GM21367 (cell line): ENCODE measurements at regions not wholly inside any gene's neighbourhood (a gene's known extent, or its start where the extent isn't known, plus 50 kb on each side); places are given as distances from the start of the nearest gene placed in this dataset.

Source experiments
- ATAC-seq: cut with Tn5 transposase; IDR thresholded peaks from one replicate; pipeline ENCODE4 v1.9.1; 2021; ENCODE audit not compliant: unreplicated experiment

- ATAC-seq, result no peak
Measured at GRCh38 chr12:131606218-131606901, 104.5 kb upstream of the SFSWAP start.

- peak; percentile 78 for ATAC-seq
Measured at GRCh38 chr12:131607658-131608447, 103.0 kb upstream of the SFSWAP start.

- ATAC-seq, result peak; percentile 34
Measured at GRCh38 chr12:131608740-131609690, 101.9 kb upstream of the SFSWAP start.

- no peak for ATAC-seq
Measured at GRCh38 chr12:131609762-131610161, 101.1 kb upstream of the SFSWAP start.

- no peak for ATAC-seq
Measured at GRCh38 chr12:131610181-131610580, 100.7 kb upstream of the SFSWAP start.

GRCh38 chr12:131610891-131611290 lies 100.0 kb upstream of the SFSWAP start:
- no peak for ATAC-seq

GRCh38 chr12:131611416-131612091 lies 99.3 kb upstream of the SFSWAP start:
- no peak for ATAC-seq

DNA sequence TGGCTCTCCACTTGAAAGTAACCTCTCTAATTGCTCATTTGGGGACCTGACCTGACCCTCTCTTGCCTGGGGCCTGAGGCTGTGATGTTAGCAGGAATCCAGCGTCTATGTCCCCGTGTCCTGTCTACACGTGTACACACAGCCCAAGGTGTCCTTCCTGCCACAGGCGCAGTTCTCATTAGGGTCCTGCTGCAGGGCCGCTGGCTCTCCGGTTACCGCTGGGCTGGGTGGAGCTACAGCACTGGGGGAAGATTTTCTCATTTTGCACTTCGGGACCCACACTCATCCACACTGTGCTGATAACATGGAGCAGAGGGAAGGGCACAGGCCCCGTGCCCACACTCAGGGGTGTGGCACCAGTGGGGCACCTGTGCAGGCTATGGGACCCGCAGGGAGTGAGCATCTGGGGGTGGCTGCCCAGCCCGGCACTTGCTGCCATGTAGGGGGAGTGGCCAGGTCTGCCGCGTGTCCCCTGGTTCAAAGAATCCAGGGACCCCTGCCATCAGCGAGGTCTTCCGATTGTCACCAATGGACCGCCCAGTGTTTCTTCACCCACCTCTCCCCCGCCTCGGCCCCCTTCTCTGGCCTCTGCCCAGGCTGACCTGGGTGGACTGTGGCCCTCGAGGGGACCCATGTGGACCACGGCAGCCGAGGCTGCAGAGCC lies 98.7 kb upstream of the SFSWAP start:
- ATAC-seq, result no peak

- ATAC-seq, result no peak
Measured at GRCh38 chr12:131613186-131613585, 97.7 kb upstream of the SFSWAP start.

DNA sequence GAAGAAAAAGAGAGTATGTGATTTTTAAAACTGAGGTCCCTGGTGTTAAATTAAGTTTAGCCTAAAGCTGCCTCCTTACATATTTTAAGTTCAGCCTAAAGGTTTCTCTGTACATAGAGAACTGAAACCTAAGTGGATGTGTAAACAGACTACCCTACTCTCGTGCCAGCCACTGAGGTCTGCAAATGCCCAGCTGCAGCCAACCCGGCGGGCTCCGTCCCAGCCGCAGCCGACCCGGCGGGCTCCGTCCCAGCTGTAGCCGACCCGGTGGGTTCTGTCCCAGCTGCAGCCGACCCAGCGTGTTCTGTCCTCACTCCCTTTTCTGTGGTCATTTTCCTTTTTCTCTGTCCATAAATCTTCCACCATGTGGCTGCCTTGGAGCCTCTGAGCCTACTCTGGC lies 97.2 kb upstream of the SFSWAP start:
- no peak for ATAC-seq

GRCh38 chr12:131615326-131616042 lies 95.4 kb upstream of the SFSWAP start:
- ATAC-seq, result no peak

- ATAC-seq, result no peak
Measured at GRCh38 chr12:131616043-131616700, 94.7 kb upstream of the SFSWAP start.

DNA sequence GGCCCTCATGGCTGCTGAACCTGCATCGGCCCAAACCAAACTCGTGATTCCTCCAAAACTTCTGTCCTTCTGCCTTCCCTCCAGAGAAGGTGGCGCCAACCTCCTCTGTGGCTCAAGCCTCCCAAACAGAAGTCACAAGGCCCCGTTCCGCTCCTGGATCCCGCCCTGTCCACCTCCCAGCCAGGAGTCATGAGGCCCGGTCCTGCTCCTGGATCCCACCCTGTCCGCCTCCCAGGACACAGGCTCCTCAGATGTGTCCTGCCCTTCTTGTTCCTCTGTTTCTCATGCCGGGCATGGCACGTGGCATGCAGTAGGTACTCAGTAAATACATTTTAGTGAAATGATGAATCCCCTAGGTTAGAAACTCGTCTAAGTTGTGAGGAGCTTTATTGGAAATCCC lies 94.2 kb upstream of the SFSWAP start:
- ATAC-seq, result no peak

- ATAC-seq, result no peak
Measured at GRCh38 chr12:131617179-131617578, 93.7 kb upstream of the SFSWAP start.

DNA sequence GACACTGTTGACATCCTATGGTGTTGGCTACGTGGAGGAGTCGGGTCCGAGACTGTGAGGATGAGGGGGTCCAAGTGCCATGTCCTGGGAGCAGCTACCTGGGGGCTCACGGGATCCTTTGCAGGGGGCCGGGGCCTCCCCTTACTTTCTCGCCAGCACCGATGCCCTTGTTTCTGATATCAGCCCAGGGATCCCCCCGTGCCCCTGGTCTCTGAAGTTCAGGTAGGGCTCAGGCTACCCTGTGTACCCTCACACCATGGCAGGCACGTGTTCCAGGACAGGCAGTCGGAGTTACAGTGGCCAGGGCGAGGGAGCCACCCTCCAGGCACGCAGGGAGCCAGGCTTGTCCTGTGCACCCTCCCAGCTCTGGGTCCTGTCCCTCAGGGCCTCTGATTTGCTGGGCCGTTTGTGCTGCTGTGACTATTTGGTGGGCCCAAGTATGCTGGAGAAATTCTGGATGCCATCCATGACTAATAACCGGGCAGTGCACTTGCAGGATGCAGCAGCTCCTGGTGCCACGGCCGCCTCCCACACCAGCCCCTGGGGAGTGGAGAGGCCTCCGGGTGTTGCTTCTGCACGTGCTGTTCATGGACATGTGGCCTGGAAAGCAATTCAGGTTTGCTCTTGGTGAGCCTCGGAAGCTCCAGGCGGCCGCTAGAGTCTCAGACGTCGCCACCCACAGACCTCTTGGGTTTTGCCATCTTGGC lies 93.1 kb upstream of the SFSWAP start:
- no peak for ATAC-seq

DNA sequence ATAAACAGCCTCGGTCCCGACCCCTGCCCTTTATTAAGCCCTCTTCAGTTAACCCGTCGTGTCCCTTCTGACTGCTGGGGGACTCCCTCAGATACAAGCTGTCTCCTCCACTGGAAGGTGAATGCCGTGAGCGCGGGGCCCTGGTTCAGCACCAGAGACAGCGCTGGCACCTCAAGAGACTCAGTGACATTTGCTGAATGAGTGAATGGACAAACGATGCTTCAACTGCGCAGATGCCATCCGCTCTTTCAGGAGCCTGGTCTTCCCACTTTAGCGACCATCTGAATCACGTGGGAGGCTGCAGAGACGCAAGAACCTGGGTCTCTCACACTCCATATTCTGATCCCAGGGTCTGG lies 92.6 kb upstream of the SFSWAP start:
- no peak for ATAC-seq

DNA sequence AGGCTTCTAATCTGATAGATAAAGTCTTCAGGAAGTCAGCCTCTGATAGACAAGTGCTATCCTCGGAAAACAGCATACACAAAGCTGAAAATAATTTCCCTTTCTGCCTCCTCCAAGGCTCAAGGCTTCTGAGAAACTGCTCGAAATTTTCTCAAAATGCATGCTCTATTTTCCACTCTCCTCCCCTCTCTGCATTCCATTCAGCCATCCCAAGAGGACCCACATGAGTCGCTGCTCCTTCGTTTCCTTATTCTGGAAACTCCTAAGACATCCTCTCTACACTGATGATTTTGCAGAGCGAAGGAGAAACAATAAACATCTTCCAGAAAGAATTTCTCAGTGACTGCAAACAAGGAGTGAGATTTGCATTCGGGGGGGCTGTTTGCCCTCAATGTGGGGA lies 92.2 kb upstream of the SFSWAP start:
- no peak for ATAC-seq

GRCh38 chr12:131619106-131619642 lies 91.7 kb upstream of the SFSWAP start:
- no peak for ATAC-seq
